ENCODE measurements at regions not wholly inside any gene's neighbourhood (a gene's known extent, or its start where the extent isn't known, plus 50 kb on each side); places are given as distances from the start of the nearest gene placed in this dataset.

GRCh38 chr4:100722866-100723459, 205.1 kb upstream of the EMCN start:
- no peak for DNase-seq (ENCODE audit: low read depth)

GRCh38 chr4:100722133-100722532, 204.3 kb upstream of the EMCN start:
- DNase-seq (ENCODE audit: low read depth), result no peak

GRCh38 chr4:100721490-100721889, 203.7 kb upstream of the EMCN start:
- no peak for DNase-seq (ENCODE audit: low read depth)

- no peak for DNase-seq (ENCODE audit: low read depth)
These were observed 203.3 kb upstream of the EMCN start for GRCh38 chr4:100721077-100721476.

GRCh38 chr4:100716416-100716815, 198.6 kb upstream of the EMCN start:
- DNase-seq (ENCODE audit: low read depth), result no peak

GRCh38 chr4:100708776-100709175, 191.0 kb upstream of the EMCN start:
- DNase-seq (ENCODE audit: low read depth), result no peak

GRCh38 chr4:100707786-100708185, 190.0 kb upstream of the EMCN start:
- DNase-seq (ENCODE audit: low read depth), result no peak

GRCh38 chr4:100696531-100696930, 178.7 kb upstream of the EMCN start:
- no peak for DNase-seq (ENCODE audit: low read depth)

GRCh38 chr4:100695871-100696270, 178.0 kb upstream of the EMCN start:
- DNase-seq (ENCODE audit: low read depth), result no peak

- DNase-seq (ENCODE audit: low read depth), result no peak
These were observed 177.3 kb upstream of the EMCN start for GRCh38 chr4:100695039-100695654.

GRCh38 chr4:100694467-100694866, 176.6 kb upstream of the EMCN start:
- no peak for DNase-seq (ENCODE audit: low read depth)

- no peak for DNase-seq (ENCODE audit: low read depth)
These were observed 173.0 kb upstream of the EMCN start for GRCh38 chr4:100690812-100691211.

- DNase-seq (ENCODE audit: low read depth), result no peak
These were observed 170.5 kb upstream of the EMCN start for GRCh38 chr4:100688368-100688767.

- DNase-seq (ENCODE audit: low read depth), result no peak
These were observed 164.8 kb upstream of the EMCN start for GRCh38 chr4:100682477-100683218.

- DNase-seq (ENCODE audit: low read depth), result no peak
These were observed 163.5 kb upstream of the EMCN start for GRCh38 chr4:100681289-100681688.

- DNase-seq (ENCODE audit: low read depth), result no peak
These were observed 162.1 kb upstream of the EMCN start for GRCh38 chr4:100679926-100680325.

GRCh38 chr4:100674976-100675375, 157.2 kb upstream of the EMCN start:
- DNase-seq (ENCODE audit: low read depth), result no peak

- DNase-seq (ENCODE audit: low read depth), result no peak
These were observed 139.4 kb upstream of the EMCN start for GRCh38 chr4:100657187-100657586.

GRCh38 chr4:100651499-100652175, 133.8 kb upstream of the EMCN start:
- DNase-seq (ENCODE audit: low read depth), result no peak

- no peak for DNase-seq (ENCODE audit: low read depth)
These were observed 131.6 kb upstream of the EMCN start for GRCh38 chr4:100649417-100649816.

GRCh38 chr4:100644150-100644549, 126.3 kb upstream of the EMCN start:
- DNase-seq (ENCODE audit: low read depth), result no peak

- no peak for DNase-seq (ENCODE audit: low read depth)
These were observed 123.5 kb upstream of the EMCN start for GRCh38 chr4:100641336-100641735.

GRCh38 chr4:100635899-100636298, 118.1 kb upstream of the EMCN start:
- DNase-seq (ENCODE audit: low read depth), result no peak
